Neural cell (in vitro differentiated cells): ENCODE measurements at regions not wholly inside any gene's neighbourhood (a gene's known extent, or its start where the extent isn't known, plus 50 kb on each side); places are given as distances from the start of the nearest gene placed in this dataset.

Experiments
- H2AFZ ChIP-seq: fragments of 200-600, 300-800 bp; sonication (generic), shearing (Covaris generic); 2 replicates; pipeline ENCODE4 v1.6.0; 2014; ENCODE audit warnings: low read depth, mild to moderate bottlenecking, antibody characterized with exemption, low read length, moderate library complexity
- H3F3A ChIP-seq: fragments of 200-600 bp; shearing (Covaris generic); 2 replicates; pipeline ENCODE4 v1.6.1; 2016; ENCODE audit warnings: mild to moderate bottlenecking, moderate library complexity, mixed read lengths, antibody characterized with exemption, low read length; ENCODE audit not compliant: insufficient read depth, poor library complexity, severe bottlenecking
- H3K27ac ChIP-seq: fragments of 200-600, 300-800 bp; sonication (generic), shearing (Covaris generic); 2 replicates; pipeline ENCODE4 v1.5.1; 2014; ENCODE audit warnings: mild to moderate bottlenecking, low read length, moderate library complexity
- H3K27me3 ChIP-seq: fragments of 300-800, 200-600 bp; sonication (generic), shearing (Covaris generic); 2 replicates; pipeline ENCODE4 v1.6.0; 2014; ENCODE audit warnings: mild to moderate bottlenecking, low read depth, low read length, moderate library complexity; ENCODE audit not compliant: insufficient read depth
- H3K36me3 ChIP-seq: fragments of 300-800, 200-600 bp; sonication (generic), shearing (Covaris generic); 2 replicates; pipeline ENCODE4 v1.5.1; 2014; ENCODE audit warnings: mild to moderate bottlenecking, antibody characterized with exemption, low read length, moderate library complexity; ENCODE audit not compliant: insufficient read depth
- H3K4me2 ChIP-seq: fragments of 300-800, 200-600 bp; sonication (generic), shearing (Covaris generic); 2 replicates; pipeline ENCODE4 v1.6.0; 2014; ENCODE audit warnings: mild to moderate bottlenecking, low read length
- H3K4me3 ChIP-seq: fragments of 300-800, 200-600 bp; sonication (generic), shearing (Covaris generic); 2 replicates; pipeline ENCODE4 v1.5.1; 2014; ENCODE audit warnings: mild to moderate bottlenecking, low read length, moderate library complexity
- H3K79me2 ChIP-seq: fragments of 200-600 bp; shearing (Covaris generic); replicated peaks from 2 replicates; pipeline ENCODE4 v1.6.0; 2014; ENCODE audit warnings: mild to moderate bottlenecking, low read length, moderate library complexity; ENCODE audit not compliant: insufficient read depth
- H3K9ac ChIP-seq: fragments of 300-800, 200-600 bp; sonication (generic), shearing (Covaris generic); 2 replicates; pipeline ENCODE4 v1.6.1; 2016; ENCODE audit warnings: mild to moderate bottlenecking, low read length, mixed read lengths
- H3K9me2 ChIP-seq: fragments of 200-600 bp; shearing (Covaris generic); 2 replicates; pipeline ENCODE4 v1.6.1; 2016; ENCODE audit warnings: mild to moderate bottlenecking, low read length, mixed read lengths; ENCODE audit not compliant: insufficient read depth
- H3K9me3 ChIP-seq: fragments of 200-600, 300-800 bp; sonication (generic), shearing (Covaris generic); 2 replicates; pipeline ENCODE4 v1.6.1; 2016; ENCODE audit warnings: mild to moderate bottlenecking, mixed run types, low read length, moderate library complexity, mixed read lengths
- H4K20me1 ChIP-seq: fragments of 200-600 bp; shearing (Covaris generic); 2 replicates; pipeline ENCODE4 v1.6.1; 2016; ENCODE audit warnings: mild to moderate bottlenecking, mixed run types; ENCODE audit not compliant: insufficient read depth
- EP300 ChIP-seq: fragments of 450-650 bp; conservative IDR thresholded peaks from 2 replicates; pipeline ENCODE4 v1.6.1; 2014; ENCODE audit warnings: antibody characterized with exemption, mild to moderate bottlenecking, moderate library complexity; ENCODE audit not compliant: poor library complexity, severe bottlenecking
- EZH2 ChIP-seq: fragments of 200-600, 300-800 bp; shearing (Covaris generic), sonication (generic); IDR thresholded peaks from 2 replicates; pipeline ENCODE4 v1.6.1; 2014; ENCODE audit warnings: antibody characterized with exemption, low read length, borderline replicate concordance, mild to moderate bottlenecking; ENCODE audit not compliant: insufficient read depth, poor library complexity, severe bottlenecking
- MXI1 ChIP-seq: fragments of 450-650 bp; conservative IDR thresholded peaks from 2 replicates; pipeline ENCODE4 v1.6.1; 2014; ENCODE audit warnings: antibody characterized with exemption, mild to moderate bottlenecking; ENCODE audit not compliant: poor library complexity, severe bottlenecking
- POLR2AphosphoS5 ChIP-seq: IDR thresholded peaks from 2 replicates; pipeline ENCODE4 v1.6.1; 2012
- RAD21 ChIP-seq: fragments of 450-650 bp; conservative IDR thresholded peaks from 2 replicates; pipeline ENCODE4 v1.6.1; 2014; ENCODE audit warnings: antibody characterized with exemption, mild to moderate bottlenecking, moderate library complexity
- REST ChIP-seq: IDR thresholded peaks from 2 replicates; pipeline ENCODE4 v1.6.1; 2012; ENCODE audit warnings: borderline replicate concordance
- SMC3 ChIP-seq: fragments of 450-650 bp; conservative IDR thresholded peaks from 2 replicates; pipeline ENCODE4 v1.6.1; 2014; ENCODE audit warnings: antibody characterized with exemption, mild to moderate bottlenecking, moderate library complexity; ENCODE audit not compliant: poor library complexity
- TAF1 ChIP-seq: IDR thresholded peaks from 2 replicates; pipeline ENCODE4 v1.6.1; 2012; ENCODE audit warnings: low read depth
- TF ChIP-seq, protein P1 (sequence below): fragments of 450-650 bp; IDR thresholded peaks from 2 replicates; pipeline ENCODE4 v1.5.1; 2014; ENCODE audit warnings: antibody characterized with exemption, mild to moderate bottlenecking, moderate library complexity; ENCODE audit not compliant: poor library complexity, severe bottlenecking

- Histone ChIP-seq H3K9me2 (no peaks in the 10 kb centered on the region), H3K36me3 (no peaks in the 10 kb centered on the region), H3K9ac (no peak overlapping the region), H3K27ac (no peak overlapping the region), H3F3A (no peaks in the 10 kb centered on the region), H3K4me2 (no peak overlapping the region), H4K20me1 (no peaks in the 10 kb centered on the region), H3K4me3 (no peak overlapping the region), H3K79me2 (no peaks in the 10 kb centered on the region), H2AFZ (no peak overlapping the region), H3K27me3 (no peaks in the 10 kb centered on the region), H3K9me3 (no peaks in the 10 kb centered on the region)
- TF ChIP-seq SMC3 (no peak), EP300 (no peak), TAF1 (no peak)
Measured at GRCh38 chr3:182388506-182388905, 404.8 kb upstream of the ATP11B start.

DNA sequence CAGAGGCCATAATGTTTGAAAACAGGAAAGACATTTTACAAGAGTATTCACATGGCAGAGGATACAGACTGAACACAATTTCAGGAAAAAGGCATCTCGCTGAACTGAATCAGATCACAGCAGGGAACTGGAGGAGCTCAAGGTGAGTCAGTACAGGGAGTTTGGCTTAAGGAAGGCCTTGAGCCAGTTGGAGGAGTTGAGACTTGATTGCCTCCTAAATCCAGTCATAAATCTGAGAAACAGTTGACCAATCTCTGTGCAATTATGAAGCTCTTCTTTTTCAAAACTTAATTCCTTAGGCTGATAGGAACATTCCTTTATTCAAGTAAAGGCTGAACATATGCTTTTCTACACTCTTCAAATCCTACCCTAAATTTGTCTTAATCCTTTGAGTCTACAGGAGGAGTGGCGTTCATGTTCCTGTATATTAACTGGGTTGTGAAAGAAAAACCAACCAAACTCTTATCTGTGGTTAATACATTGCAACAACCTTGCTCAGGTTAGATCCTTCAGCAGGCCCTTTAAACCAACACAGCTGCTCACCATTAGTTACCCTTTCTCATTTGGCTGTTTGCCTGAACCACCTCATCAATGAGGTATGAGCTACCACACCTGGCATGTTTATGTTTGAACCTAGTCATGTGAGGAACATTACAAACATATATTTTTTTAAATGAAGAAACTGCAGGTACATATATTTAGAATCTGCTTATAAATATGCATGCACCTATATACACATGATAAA, 404.1 kb upstream of the ATP11B start:
- H3K27me3 ChIP-seq: no peaks in the 10 kb centered on the region
- no peaks in the 10 kb centered on the region for H3K36me3 ChIP-seq
- H3K9me2 ChIP-seq: no peaks in the 10 kb centered on the region
- no peak overlapping the region for H2AFZ ChIP-seq
- H3K9ac ChIP-seq: no peak overlapping the region
- H4K20me1 ChIP-seq: no peaks in the 10 kb centered on the region
- TF ChIP-seq TAF1 (no peak), EZH2 (no peak), SMC3 (no peak), EP300 (no peak), RAD21 (no peak), REST (no peak), POLR2AphosphoS5 (no peak)
- TF ChIP-seq, protein P1, sequence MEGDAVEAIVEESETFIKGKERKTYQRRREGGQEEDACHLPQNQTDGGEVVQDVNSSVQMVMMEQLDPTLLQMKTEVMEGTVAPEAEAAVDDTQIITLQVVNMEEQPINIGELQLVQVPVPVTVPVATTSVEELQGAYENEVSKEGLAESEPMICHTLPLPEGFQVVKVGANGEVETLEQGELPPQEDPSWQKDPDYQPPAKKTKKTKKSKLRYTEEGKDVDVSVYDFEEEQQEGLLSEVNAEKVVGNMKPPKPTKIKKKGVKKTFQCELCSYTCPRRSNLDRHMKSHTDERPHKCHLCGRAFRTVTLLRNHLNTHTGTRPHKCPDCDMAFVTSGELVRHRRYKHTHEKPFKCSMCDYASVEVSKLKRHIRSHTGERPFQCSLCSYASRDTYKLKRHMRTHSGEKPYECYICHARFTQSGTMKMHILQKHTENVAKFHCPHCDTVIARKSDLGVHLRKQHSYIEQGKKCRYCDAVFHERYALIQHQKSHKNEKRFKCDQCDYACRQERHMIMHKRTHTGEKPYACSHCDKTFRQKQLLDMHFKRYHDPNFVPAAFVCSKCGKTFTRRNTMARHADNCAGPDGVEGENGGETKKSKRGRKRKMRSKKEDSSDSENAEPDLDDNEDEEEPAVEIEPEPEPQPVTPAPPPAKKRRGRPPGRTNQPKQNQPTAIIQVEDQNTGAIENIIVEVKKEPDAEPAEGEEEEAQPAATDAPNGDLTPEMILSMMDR: no peak
- no peaks in the 10 kb centered on the region for H3F3A ChIP-seq
- no peak overlapping the region for H3K27ac ChIP-seq
- H3K79me2 ChIP-seq: no peaks in the 10 kb centered on the region
- no peak overlapping the region for H3K4me3 ChIP-seq
- H3K4me2 ChIP-seq: no peak overlapping the region
- no peaks in the 10 kb centered on the region for H3K9me3 ChIP-seq

DNA sequence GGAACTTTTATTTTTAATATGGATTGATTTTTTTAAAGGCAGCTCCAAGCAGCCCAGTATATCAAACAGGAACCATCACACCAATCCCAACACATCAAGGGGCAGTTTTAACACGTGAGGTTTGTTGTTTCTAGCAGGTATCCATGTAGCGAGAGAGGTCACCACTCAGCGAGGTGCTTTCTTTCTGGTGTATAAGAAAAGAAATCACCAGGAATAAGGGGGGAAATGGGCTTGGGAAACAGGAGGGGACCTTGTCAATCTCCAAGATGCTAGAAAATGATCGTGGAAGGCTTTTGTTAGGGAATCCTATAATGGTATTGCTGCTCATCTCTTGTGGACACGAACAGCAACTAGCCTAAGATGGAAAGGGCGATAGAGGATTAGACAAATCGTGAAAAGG, 402.9 kb upstream of the ATP11B start:
- TF ChIP-seq POLR2AphosphoS5: no peak
- no peak for TF ChIP-seq SMC3
- no peak for TF ChIP-seq EP300
- TF ChIP-seq TAF1: no peak
- TF ChIP-seq REST: no peak
- TF ChIP-seq, protein P1: no peak
- no peak for TF ChIP-seq MXI1
- TF ChIP-seq EZH2: no peak
- TF ChIP-seq RAD21: no peak
- no peaks in the 10 kb centered on the region for H3K9me3 ChIP-seq
- no peaks in the 10 kb centered on the region for H3K36me3 ChIP-seq
- H3K27ac ChIP-seq: no peak overlapping the region
- H3F3A ChIP-seq: no peaks in the 10 kb centered on the region
- no peak overlapping the region for H3K9ac ChIP-seq
- no peaks in the 10 kb centered on the region for H3K27me3 ChIP-seq
- H3K9me2 ChIP-seq: no peaks in the 10 kb centered on the region
- no peak overlapping the region for H3K4me2 ChIP-seq
- no peak overlapping the region for H2AFZ ChIP-seq
- H3K4me3 ChIP-seq: no peak overlapping the region
- no peaks in the 10 kb centered on the region for H3K79me2 ChIP-seq
- no peaks in the 10 kb centered on the region for H4K20me1 ChIP-seq
